CD4-positive, alpha-beta T cell treated with Interleukin-12 subunit alpha and Interleukin-12 subunit beta, for 1 hour (primary cell): ENCODE measurements at regions not wholly inside any gene's neighbourhood (a gene's known extent, or its start where the extent isn't known, plus 50 kb on each side); places are given as distances from the start of the nearest gene placed in this dataset.

Source experiments
- DNase-seq: peaks from one replicate; pipeline ENCODE4 v3.0.0-alpha.2; 2020

DNA sequence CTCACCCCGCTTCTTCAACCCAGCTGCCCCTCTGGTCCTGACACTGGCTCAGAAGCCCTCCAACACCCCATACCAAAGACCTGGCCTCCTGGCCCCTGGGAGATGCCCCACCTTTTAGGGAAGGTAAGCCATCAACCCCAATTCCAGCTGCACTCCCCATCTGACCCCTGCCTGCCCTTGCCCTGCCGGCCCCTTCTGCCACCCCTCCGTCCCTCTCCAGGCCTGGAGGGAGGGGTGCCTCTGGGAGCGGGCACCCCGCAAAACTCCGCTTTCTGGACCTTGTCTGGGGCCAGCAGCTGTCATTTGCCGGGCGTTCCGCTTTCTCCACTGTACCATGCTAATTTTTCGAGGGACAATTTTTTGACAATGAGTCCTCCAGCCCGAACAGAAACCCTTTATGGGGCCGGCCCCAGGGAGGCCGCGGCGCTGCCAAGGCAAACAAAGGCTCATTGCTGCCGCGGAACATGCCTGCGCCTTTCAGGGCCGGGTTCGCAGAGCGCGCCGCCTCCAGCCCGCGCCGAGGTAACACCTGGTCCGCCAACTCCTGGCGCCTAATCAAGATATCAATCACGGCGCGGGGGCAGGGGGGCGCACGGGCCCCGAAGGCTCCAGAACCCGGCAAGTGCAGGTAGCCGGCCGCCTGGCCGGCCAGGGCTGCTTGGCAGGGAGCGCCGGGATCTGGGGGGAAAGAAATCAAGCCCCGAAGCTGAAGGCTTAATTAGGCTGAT is 96.0 kb downstream of the INHBB start:
- DNase-seq, result no peak

GRCh38 chr2:120442541-120442922 is 96.6 kb downstream of the INHBB start:
- no peak for DNase-seq

DNA sequence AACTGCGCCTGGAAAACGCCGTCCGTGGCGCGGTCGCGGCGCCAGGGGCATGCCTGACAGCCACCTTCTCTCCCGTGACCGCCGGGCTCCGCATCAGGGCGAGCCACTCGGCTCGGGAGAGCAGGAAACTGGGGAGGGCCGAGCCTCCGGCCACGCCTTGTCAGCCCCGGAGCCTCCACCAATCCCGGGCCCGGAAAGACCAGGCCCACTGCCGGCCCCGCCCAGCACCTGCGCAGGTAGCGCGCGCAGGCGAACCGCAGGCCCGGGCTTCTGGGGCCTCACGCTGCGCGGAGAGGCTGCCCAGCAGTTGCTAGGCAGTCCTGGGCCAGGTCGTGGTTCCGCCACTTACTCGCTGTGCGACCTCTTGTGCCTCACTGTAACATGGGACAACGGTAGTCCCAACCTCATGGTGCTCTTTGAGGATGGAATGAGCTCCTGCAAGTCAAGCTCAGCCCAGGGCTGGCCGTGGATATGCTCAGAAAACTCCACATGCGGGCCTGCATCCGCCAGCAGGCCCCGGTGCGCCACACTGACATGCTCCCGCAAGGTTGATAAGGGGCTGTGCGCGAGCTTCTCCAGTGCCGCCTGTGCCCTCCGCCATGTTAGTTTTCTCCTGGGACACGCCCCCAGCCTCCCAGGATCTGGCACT is 97.1 kb downstream of the INHBB start:
- DNase-seq, result no peak

DNA sequence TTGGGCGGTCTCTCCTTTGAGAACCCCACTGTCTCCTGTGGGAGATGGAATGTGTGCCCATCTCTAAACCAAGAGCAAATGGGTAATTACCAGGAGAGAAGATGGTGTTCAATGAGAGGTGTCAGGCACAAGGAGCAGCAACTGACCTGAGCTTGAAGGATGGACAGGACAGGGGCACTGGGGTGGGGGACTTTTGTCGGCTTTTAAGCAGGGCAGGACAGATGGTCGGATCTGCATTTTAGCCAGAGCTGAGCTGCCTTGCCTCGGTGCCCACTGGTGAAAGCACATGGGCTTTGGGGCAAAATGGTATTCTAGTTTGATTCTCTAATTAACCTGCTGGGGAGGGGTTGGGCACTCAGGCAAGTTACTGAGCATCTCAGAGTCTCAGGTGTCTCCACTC is 98.0 kb downstream of the INHBB start:
- no peak for DNase-seq

- no peak for DNase-seq
Observed at GRCh38 chr2:120444691-120445240, 98.8 kb downstream of the INHBB start.

DNA sequence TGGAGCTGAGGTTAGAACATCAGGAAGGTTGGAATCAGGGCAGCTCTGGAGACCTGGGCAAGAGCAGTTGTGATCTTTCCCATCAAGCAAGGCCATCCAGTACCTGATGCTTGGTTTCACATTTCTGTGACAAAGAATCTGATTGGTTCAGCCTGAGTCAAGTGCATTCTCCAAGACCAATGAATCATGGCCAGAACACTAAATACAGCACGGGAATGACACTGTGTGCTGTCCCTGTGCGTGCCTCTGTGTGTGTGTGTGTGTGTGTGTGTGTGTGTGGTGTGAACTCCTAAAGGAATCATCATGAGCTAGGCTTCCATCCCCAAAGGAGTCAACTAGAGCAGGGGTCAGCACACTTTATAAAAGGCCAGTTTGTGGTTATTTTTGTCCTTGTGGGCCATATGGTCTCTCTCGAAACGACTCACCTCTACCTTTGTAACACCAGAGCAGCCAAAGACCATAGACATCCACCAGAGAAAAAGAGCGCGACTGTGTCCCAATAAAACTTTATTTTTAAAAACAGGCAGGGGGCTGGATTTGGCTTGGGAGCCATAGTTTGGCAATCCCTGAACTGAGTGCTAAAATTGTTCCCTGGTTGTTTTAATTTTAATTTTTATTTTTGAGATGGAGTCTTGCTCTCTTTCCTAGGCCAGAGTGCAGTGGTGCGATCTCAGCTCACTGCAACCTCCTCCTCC is 99.7 kb downstream of the INHBB start:
- no peak for DNase-seq

DNA sequence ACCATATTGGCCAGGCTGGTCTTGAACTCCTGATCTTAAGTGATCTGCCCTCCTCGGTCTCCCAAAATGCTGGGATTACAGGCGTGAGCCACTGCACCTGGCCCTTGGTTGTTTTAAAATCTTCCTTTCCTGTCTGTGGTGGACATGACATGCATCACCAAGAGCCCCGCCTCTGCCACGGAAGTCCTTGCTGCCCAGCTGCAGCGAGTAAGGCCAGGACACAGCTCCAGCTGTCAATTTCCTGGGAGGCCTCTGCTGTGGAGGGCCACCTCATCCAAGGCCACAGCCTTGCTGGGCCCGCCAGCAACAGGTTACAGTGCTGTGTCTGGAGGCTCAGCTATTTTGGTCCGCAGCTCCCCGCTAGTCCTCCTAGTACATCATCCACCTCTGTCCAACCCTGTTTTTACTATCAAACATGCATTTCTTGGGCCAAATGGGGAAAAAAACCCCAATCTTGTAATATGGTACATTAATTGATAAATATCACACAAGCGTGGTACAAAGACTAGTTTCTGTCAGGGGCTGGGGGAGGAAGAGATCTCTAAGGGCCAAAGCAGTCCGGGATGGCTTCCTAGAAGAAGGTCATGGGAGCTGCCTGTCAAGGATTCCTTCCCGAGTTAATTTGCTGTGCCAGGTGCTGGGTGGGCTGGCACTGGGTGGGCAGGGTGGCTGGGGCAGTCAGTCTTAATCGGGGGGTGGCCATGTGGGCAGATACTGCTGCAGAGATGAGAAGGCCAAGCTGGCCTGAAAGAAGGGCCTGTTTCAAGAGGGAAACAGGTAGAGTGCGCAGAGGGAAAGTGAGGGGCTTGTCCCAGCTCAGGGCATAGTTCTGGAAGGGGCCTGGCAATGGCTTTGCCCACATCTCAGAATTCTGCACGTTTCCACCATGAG is 100.5 kb downstream of the INHBB start:
- no peak for DNase-seq

DNA sequence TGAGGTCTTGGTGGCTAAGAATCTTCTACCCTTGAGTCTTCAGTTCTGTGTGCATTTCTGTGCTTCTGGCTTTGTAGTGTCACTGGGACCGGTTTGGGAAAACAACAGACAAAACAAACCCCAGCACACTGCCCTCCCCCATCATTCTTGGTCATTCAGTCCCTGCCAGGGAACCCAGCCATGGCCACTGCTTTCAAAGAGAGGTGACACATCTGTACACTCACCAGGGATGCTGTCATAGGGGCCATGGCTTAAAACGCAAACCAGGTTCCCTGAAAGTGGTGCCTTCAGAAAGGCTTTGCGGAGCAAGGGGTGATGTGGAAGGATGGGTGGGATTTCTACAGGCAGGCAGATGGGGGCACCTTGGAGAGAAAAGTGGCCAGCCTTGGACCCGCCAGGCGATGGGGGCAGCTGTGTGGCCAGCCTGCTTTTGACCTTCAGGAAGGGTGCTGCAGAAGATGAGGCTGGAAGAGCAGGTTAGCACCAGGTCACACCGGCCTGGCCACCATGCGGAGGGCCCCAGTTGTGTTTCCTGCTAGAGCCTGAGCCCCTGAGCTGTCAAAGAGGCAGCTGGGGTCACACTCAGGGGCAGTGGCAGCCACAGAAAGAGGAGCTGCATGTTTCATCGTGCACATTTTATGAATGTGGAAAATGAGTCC is 101.3 kb downstream of the INHBB start:
- no peak for DNase-seq

GRCh38 chr2:120448436-120448835 is 102.5 kb downstream of the INHBB start:
- DNase-seq, result no peak

DNA sequence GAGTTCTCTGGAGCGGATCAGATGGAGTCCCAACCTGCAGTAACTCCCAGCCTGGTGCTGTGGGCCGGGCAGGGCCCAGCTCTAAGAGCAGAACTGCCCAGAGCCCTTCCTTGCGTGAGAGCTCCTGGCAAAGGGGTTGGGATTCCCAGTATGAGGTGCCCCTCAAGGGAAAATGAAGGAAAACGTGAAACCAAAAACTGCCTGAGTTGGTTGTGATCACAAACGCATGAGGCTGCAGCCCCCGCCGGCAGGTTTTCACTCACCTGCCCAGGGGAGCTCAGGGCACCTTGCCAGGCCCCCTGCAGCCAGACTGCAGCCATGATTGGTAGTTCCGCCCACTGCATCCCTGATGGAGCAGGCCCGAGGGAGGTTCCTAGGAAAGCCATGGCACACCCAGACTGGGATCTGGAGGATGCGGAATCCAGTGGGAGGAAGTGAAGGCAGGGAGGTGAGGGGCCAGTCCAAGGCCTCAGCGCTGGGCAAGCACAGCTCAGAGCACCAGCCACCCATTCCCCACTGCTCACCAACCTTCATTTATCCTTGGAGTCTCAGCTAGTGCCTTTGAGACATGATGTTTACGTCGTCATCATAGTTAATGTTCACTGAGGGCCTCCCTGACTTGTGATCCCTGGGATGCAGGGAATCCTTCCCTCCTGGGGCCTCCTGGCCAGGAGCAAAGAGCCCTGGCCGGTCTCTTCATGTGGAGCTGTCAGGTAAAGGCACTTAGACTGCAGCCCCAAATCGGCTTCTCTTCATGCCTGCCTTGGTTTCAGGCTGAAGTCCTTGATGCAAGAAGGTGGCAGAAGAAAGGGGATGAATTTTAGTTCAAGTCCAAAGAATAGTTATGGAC is 103.2 kb downstream of the INHBB start:
- DNase-seq, result no peak

- DNase-seq, result no peak
Observed at GRCh38 chr2:120450196-120450820, 104.4 kb downstream of the INHBB start.

- DNase-seq, result no peak
Observed at GRCh38 chr2:120451334-120451733, 105.4 kb downstream of the INHBB start.

GRCh38 chr2:120452131-120452530 is 106.2 kb downstream of the INHBB start:
- no peak for DNase-seq

GRCh38 chr2:120452945-120453634 is 107.2 kb downstream of the INHBB start:
- DNase-seq, result no peak

GRCh38 chr2:120453635-120453998 is 107.7 kb downstream of the INHBB start:
- DNase-seq, result no peak

DNA sequence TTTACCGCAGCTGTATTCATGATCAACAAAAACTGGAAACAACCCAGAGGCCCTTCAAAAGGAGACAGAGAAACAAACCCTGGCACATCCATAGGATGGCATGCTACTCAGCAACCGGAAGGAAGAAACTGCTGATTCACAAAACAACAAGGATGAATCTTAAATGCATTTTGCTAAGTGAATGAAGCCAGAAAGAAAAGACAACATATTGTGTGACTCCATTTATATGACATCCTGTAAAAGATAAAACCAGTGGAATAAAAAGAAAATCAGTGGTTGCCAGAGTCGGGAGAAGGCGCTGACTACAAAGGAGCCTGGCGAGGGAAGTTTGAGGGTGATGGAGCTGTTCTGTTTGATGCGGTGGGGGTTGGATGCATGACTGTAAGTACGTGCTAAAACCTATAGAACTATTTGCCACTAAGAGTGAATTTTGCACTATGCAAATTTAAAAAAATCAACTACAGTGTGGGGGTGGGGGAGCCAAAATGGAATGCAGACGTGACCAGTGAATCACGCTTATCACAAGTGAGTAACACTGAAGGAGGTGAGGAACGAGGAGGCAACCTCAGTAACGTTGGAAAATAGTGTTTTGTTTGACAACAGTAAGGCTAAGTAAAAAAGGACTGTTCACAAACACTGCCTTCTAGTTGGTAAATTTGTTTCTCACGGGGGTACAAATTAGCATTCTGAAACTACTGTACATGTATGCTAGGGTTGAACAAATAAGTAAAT is 108.9 kb downstream of the INHBB start:
- no peak for DNase-seq

GRCh38 chr2:120455390-120455789 is 109.5 kb downstream of the INHBB start:
- DNase-seq, result no peak

DNA sequence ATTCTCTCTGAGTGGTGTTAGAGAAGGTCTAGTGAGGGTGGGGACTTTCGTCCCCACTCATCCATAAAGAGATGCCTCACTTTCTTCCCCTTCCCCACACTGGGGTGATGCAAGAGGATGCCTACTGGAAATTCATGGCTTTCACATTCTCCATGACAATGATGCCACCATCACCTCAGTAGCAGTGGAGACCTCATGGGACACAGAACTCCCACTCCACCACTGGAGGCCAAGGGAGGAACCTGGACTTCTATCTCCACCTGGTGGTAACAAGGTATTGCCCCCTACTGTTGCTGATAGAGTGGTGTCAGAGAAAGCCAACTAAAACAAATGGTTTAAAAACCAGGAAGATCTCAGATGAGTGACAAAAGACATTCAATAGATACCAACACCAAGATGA is 110.9 kb downstream of the INHBB start:
- DNase-seq, result no peak

DNA sequence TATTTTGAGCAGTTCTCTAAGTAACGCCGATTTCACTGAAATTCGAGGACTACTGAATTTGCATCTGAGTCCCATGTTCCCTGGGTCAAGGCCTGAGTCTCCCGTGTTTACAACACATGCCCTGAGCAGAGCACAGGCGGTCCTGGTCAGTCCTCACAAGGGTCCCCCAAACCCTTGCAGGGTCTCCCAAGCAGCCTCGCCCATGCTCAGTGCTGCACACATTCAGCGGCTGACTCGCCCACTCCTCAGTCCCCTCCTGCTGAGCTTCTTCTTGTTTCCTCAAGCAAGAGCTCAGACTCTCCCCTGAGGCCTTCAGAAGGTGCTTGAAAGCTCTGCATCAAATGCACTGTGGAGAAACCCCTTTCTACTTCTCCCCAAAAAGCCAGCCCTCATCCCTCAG is 114.6 kb downstream of the INHBB start:
- DNase-seq, result no peak

DNA sequence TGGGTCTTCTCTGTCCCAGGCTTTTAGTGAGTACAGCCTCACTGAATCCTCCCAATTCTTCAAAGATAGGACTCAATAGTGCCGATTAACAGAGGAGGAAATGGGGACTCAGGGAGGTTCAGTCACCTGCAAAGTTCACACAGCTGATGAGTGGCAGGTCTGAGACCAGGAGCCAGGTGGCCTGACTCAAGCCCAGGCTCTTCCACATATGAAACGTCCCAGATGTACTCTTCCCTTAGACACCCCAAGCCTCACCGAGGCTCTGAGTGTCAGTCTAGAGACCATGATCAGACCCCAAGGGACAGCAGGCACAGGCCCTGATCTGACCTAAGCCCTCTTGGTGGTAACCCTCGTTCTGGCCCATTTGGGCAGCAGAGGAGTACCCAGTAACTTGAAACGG is 115.2 kb downstream of the INHBB start:
- DNase-seq, result no peak
